ENCODE measurements at regions not wholly inside any gene's neighbourhood (a gene's known extent, or its start where the extent isn't known, plus 50 kb on each side); places are given as distances from the start of the nearest gene placed in this dataset.

- no peak overlapping the region for H3K27ac ChIP-seq (replicated peaks in 1 of 4)
- H3K27me3 ChIP-seq, result no peaks in the 10 kb centered on the region
- no peak overlapping the region for H3K4me3 ChIP-seq
- no peaks in the 10 kb centered on the region for H3K36me3 ChIP-seq
- H3K4me1 ChIP-seq, result no peaks in the 10 kb centered on the region
- no peak for TF ChIP-seq EP300 (IDR thresholded peaks at IDR 0.05)
- no peak for TF ChIP-seq POLR2A (IDR thresholded peaks at IDR 0.05; ENCODE audit: low read depth)
- TF ChIP-seq, protein P1, sequence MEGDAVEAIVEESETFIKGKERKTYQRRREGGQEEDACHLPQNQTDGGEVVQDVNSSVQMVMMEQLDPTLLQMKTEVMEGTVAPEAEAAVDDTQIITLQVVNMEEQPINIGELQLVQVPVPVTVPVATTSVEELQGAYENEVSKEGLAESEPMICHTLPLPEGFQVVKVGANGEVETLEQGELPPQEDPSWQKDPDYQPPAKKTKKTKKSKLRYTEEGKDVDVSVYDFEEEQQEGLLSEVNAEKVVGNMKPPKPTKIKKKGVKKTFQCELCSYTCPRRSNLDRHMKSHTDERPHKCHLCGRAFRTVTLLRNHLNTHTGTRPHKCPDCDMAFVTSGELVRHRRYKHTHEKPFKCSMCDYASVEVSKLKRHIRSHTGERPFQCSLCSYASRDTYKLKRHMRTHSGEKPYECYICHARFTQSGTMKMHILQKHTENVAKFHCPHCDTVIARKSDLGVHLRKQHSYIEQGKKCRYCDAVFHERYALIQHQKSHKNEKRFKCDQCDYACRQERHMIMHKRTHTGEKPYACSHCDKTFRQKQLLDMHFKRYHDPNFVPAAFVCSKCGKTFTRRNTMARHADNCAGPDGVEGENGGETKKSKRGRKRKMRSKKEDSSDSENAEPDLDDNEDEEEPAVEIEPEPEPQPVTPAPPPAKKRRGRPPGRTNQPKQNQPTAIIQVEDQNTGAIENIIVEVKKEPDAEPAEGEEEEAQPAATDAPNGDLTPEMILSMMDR (IDR thresholded peaks at IDR 0.05), result no peak
- no peak for TF ChIP-seq POLR2AphosphoS5 (IDR thresholded peaks at IDR 0.05)
- intact Hi-C loops (cut with DNase I), result no loop called here
- no peak for DNase-seq (ENCODE audit: extremely low spot score)
- no peaks in the 10 kb centered on the region for H3K9me3 ChIP-seq
These were observed 138.1 kb upstream of the MPPED2 start for GRCh38 chr11:30724274-30724673.

- TF ChIP-seq EP300 (IDR thresholded peaks at IDR 0.05) (no peak), POLR2AphosphoS5 (IDR thresholded peaks at IDR 0.05) (no peak), POLR2A (IDR thresholded peaks at IDR 0.05; ENCODE audit: low read depth) (no peak)
- TF ChIP-seq, protein P1 (IDR thresholded peaks at IDR 0.05), result no peak
- 87% methylated on average over 4 of the region's 4 CpGs for WGBS
- Histone ChIP-seq H3K9me3 (no peaks in the 10 kb centered on the region), H3K36me3 (no peaks in the 10 kb centered on the region), H3K4me3 (no peak overlapping the region), H3K27me3 (no peaks in the 10 kb centered on the region), H3K4me1 (no peaks in the 10 kb centered on the region), H3K27ac (replicated peaks in 1 of 4) (no peak overlapping the region)
- DNase-seq (ENCODE audit: extremely low spot score), result no peak
- intact Hi-C loops (cut with DNase I), result no loop called here
These were observed 133.2 kb upstream of the MPPED2 start for GRCh38 chr11:30719371-30719770.

GRCh38 chr11:30717641-30718040, 131.5 kb upstream of the MPPED2 start:
- WGBS, result 79% methylated on average over 7 of the region's 7 CpGs
- intact Hi-C loops (cut with DNase I), result no loop called here
- Histone ChIP-seq H3K36me3 (no peaks in the 10 kb centered on the region), H3K27ac (replicated peaks in 1 of 4) (no peak overlapping the region), H3K4me1 (no peaks in the 10 kb centered on the region), H3K27me3 (no peaks in the 10 kb centered on the region), H3K9me3 (no peaks in the 10 kb centered on the region), H3K4me3 (no peak overlapping the region)
- DNase-seq (ENCODE audit: extremely low spot score), result no peak
- TF ChIP-seq EP300 (IDR thresholded peaks at IDR 0.05), result no peak
- no peak for TF ChIP-seq POLR2AphosphoS5 (IDR thresholded peaks at IDR 0.05)

DNA sequence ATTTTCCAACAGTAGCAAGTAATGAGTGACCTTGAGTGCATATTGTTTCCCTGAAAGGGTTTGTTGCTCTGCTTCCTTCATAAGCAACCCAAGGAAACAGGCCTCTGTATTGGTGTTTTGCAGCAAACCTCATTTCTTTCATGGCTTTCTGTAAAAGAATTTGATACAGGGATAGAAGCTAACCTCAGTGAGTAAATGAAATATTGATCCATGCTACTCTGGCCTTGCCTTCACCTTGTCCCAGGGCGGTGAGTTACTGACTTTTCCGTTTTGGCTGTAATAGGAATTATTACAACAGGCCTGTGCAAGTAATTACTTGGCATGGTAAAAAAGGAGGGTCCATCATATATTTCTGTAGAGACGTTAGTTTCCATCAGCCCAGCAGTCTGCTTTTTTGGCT, 130.9 kb upstream of the MPPED2 start:
- TF ChIP-seq POLR2AphosphoS5 (IDR thresholded peaks at IDR 0.05), result no peak
- TF ChIP-seq, protein P1 (IDR thresholded peaks at IDR 0.05), result no peak
- no peak for TF ChIP-seq EP300 (IDR thresholded peaks at IDR 0.05)
- TF ChIP-seq POLR2A (IDR thresholded peaks at IDR 0.05; ENCODE audit: low read depth), result no peak
- Histone ChIP-seq H3K36me3 (no peaks in the 10 kb centered on the region), H3K27me3 (no peaks in the 10 kb centered on the region), H3K4me1 (no peaks in the 10 kb centered on the region), H3K9me3 (no peaks in the 10 kb centered on the region), H3K4me3 (no peak overlapping the region), H3K27ac (replicated peaks in 1 of 4) (no peak overlapping the region)
- DNase-seq (ENCODE audit: extremely low spot score), result no peak
- 68% methylated on average over 3 of the region's 3 CpGs for WGBS
- intact Hi-C loops (cut with DNase I), result no loop called here

GRCh38 chr11:30712749-30713148, 126.6 kb upstream of the MPPED2 start:
- Histone ChIP-seq H3K27ac (replicated peaks in 1 of 4) (no peak overlapping the region), H3K36me3 (no peaks in the 10 kb centered on the region), H3K27me3 (no peaks in the 10 kb centered on the region), H3K4me1 (peaks cover 0 to 7% (median 5%) of the 10 kb centered on the region in 4 donors), H3K9me3 (no peaks in the 10 kb centered on the region), H3K4me3 (no peak overlapping the region)
- WGBS, result 81% methylated on average over 2 of the region's 2 CpGs
- no peak for TF ChIP-seq EP300 (IDR thresholded peaks at IDR 0.05)
- TF ChIP-seq, protein P1 (IDR thresholded peaks at IDR 0.05), result no peak
- TF ChIP-seq POLR2AphosphoS5 (IDR thresholded peaks at IDR 0.05), result no peak
- TF ChIP-seq POLR2A (IDR thresholded peaks at IDR 0.05; ENCODE audit: low read depth), result no peak
- intact Hi-C loops (cut with DNase I), result no loop called here
- no peak for DNase-seq (ENCODE audit: extremely low spot score)
